ENCODE measurements at regions not wholly inside any gene's neighbourhood (a gene's known extent, or its start where the extent isn't known, plus 50 kb on each side); places are given as distances from the start of the nearest gene placed in this dataset.

DNA sequence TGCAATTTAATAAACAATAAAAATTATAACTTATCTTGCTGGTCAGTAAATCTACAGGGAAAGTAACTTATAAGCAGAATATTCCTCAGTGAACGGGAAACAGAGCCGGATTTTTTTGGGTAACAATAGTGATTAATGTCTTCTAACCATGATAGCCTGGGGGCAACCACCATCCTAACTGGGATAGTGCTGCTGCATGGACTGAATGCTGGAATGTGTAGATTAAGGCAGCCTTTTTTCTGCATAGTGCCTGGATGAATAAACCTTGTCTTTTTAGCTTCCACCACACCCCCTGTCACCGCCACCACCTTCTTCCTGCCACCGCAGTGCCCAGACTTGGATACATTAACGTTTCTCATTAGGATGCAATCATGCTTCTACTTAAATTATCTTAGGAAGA, 83.6 kb upstream of the LNX1 start:
- TF ChIP-seq CTCF (IDR thresholded peaks at IDR 0.05; ENCODE audit: poor library complexity) = no peak
- no peak for TF ChIP-seq EZH2phosphoT487 (IDR thresholded peaks at IDR 0.05; ENCODE audit: low read depth, severe bottlenecking, unreplicated experiment)

All from hepatocyte (in vitro differentiated cells).